CD4-positive, alpha-beta T cell treated with Interleukin-6 for 4 hours (primary cell): ENCODE measurements at regions not wholly inside any gene's neighbourhood (a gene's known extent, or its start where the extent isn't known, plus 50 kb on each side); places are given as distances from the start of the nearest gene placed in this dataset.

Experiments used
- DNase-seq: peaks from one replicate; pipeline ENCODE4 v3.0.0-alpha.2; 2020; ENCODE audit warnings: mixed read lengths

GRCh38 chr18:44079606-44080005 lies 601.1 kb upstream of the SETBP1 start:
- no peak for DNase-seq

- DNase-seq: no peak
Measured at GRCh38 chr18:44080054-44080453, 600.6 kb upstream of the SETBP1 start.

GRCh38 chr18:44089732-44090131 lies 591.0 kb upstream of the SETBP1 start:
- DNase-seq: no peak

- DNase-seq: no peak
Measured at GRCh38 chr18:44090453-44090852, 590.2 kb upstream of the SETBP1 start.

GRCh38 chr18:44093253-44093652 lies 587.4 kb upstream of the SETBP1 start:
- no peak for DNase-seq

- no peak for DNase-seq
Measured at GRCh38 chr18:44096016-44096415, 584.7 kb upstream of the SETBP1 start.

- DNase-seq: no peak
Measured at GRCh38 chr18:44098551-44099098, 582.1 kb upstream of the SETBP1 start.

GRCh38 chr18:44107187-44107586 lies 573.5 kb upstream of the SETBP1 start:
- no peak for DNase-seq

GRCh38 chr18:44111337-44111736 lies 569.4 kb upstream of the SETBP1 start:
- no peak for DNase-seq

GRCh38 chr18:44117821-44118220 lies 562.9 kb upstream of the SETBP1 start:
- no peak for DNase-seq

GRCh38 chr18:44119607-44120006 lies 561.1 kb upstream of the SETBP1 start:
- no peak for DNase-seq

- no peak for DNase-seq
Measured at GRCh38 chr18:44123743-44124142, 556.9 kb upstream of the SETBP1 start.

- DNase-seq: no peak
Measured at GRCh38 chr18:44125446-44125845, 555.2 kb upstream of the SETBP1 start.

GRCh38 chr18:44126598-44126997 lies 554.1 kb upstream of the SETBP1 start:
- no peak for DNase-seq

GRCh38 chr18:44128365-44128764 lies 552.3 kb upstream of the SETBP1 start:
- no peak for DNase-seq

GRCh38 chr18:44130376-44130942 lies 550.2 kb upstream of the SETBP1 start:
- no peak for DNase-seq

- DNase-seq: no peak
Measured at GRCh38 chr18:44133483-44133882, 547.2 kb upstream of the SETBP1 start.

GRCh38 chr18:44134447-44134846 lies 546.2 kb upstream of the SETBP1 start:
- no peak for DNase-seq

- no peak for DNase-seq
Measured at GRCh38 chr18:44135741-44136140, 544.9 kb upstream of the SETBP1 start.

GRCh38 chr18:44136326-44136725 lies 544.4 kb upstream of the SETBP1 start:
- no peak for DNase-seq

GRCh38 chr18:44143072-44143471 lies 537.6 kb upstream of the SETBP1 start:
- no peak for DNase-seq

GRCh38 chr18:44149706-44150105 lies 531.0 kb upstream of the SETBP1 start:
- no peak for DNase-seq

- no peak for DNase-seq
Measured at GRCh38 chr18:44153981-44154380, 526.7 kb upstream of the SETBP1 start.

GRCh38 chr18:44156126-44156525 lies 524.6 kb upstream of the SETBP1 start:
- no peak for DNase-seq

GRCh38 chr18:44156776-44157335 lies 523.8 kb upstream of the SETBP1 start:
- no peak for DNase-seq
